ENCODE measurements at regions not wholly inside any gene's neighbourhood (a gene's known extent, or its start where the extent isn't known, plus 50 kb on each side); places are given as distances from the start of the nearest gene placed in this dataset.
"Not testable (repeated sequence)": the region's sequence is repeated elsewhere in the genome, so short reads cannot be mapped to it uniquely, and the experiment has no call there.

DNA sequence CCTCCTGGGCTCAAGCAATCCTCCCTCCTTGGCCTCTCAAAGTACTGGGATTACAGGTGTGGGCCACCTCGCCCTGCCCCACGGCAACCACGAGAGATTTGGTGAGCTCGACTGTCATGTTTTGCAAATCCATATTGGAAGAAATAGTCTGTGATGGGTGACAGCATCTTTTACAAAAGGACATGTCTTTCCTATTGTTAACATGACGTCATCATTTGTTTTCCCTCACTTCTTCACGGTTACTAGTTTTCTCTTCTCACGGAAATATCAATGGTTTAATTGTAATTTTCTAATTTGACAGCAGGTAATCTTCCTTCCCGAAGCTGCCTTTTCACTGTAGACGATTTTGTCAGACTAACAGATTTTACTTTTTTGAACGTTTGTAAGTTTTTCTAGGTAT, 110.8 kb upstream of the GREM2 start:
- H3K4me3 ChIP-seq (ENCODE audit: low read depth, low read length) = no peak overlapping the region
- no peak for DNase-seq (ENCODE audit: low read depth)

DNA sequence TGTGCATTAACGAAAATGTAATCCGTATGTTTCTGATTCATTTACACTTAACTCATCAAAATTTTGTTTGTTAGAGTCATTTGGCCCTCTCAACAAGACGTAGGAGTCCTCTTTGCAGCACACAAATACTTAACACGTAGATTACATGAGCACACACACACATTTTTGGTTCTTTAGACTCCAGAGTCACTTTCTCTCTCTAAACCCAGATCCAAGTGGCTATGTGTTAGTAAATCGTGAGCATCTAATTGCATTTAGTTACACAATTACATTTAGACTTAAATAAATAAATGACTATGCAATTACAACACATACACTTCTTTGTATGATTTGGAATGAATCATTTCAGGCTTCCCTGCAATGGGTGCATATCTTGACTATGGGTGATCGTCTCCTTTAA, 109.0 kb upstream of the GREM2 start:
- DNase-seq (ENCODE audit: low read depth) = no peak
- no peak overlapping the region for H3K4me3 ChIP-seq (ENCODE audit: low read depth, low read length)

DNA sequence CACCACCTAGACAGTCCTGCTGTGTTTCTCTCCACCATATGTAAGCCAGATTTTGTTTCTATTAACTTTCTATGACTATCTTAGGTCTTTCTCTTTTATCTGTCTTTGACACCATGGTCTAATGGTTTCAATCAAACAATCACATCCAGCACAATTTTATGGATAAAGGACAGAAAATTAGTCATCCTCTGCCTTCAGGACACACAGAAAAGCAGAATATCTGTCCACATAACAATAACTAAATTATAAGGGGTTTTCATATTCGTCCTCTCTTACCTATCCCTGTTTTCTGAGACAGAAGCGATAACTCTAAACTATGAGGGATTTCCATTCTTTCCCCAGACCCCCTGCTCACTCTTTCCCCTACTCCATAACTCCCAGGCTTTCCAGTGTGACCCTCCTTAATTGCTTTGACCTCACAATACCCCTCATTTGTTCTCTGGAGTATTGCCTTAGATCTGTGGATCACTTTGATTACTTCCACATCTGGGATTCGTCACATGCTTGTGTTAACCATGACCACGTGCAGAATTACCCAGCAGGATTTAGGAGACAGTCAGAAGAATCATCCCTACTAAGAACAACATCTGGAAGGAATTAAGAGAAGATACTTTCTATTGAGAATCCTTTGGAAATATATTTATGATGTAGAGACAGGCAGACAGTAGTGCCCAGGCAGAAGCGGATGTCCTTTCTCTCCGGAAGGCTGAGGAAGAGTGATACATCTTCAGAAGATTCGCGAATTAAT, 108.2 kb upstream of the GREM2 start:
- no peak overlapping the region for H3K4me3 ChIP-seq (ENCODE audit: low read depth, low read length)
- DNase-seq (ENCODE audit: low read depth) = peak; percentile 24

DNA sequence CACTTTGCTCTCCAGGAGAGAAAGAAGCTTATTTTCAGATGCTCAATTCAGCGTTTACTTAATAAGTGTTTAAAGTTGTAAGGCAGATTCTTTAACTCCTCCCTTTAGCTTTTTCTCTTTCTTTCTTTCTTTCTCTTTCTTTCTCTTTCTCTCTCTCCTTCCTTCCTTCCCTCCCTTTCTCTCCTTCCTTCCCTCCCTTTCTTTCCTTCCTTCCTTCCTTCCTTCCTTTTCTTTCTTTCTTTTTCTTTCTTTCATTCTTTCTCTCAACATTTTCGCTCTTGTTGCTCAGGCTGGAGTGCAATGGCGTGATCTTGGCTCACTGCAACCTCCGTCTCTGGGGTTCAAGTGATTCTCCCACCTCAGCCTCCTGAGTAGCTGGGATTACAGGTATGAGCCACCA, 104.6 kb upstream of the GREM2 start:
- not testable (repeated sequence) for H3K4me3 ChIP-seq (ENCODE audit: low read depth, low read length); DNase-seq (ENCODE audit: low read depth)

DNA sequence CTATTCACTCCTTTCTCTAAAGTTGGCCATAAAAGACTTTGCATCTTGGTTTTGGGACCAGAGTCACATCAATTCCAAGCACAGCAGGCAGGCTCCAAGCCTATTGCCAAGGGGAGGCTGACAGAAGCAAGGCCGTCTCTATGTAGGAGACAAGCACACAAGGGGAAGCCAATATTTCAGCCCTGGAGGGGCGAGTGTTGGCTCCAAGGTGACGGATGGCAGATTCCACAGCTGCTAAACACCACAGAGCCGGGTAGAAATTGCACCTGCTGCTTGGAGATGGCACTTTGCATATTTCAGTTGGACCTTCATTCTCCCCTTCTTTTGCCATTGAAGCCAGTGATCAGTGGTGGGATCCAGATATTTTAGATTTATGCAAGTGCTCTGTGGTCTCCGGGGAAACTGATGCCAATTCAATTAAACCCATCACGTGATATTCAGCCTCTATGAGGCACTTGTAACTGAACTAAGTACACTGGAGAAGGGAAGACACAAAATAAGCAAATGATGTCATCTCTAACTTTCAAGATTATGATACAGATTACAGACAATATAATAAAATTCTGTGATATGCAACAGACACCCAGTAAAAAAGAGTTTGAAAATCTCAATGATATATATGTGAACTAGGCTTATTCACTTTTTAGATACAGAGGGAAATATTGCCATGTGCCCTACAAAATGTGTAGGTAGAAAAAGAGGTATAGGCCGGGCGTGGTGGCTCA, 102.8 kb upstream of the GREM2 start:
- no peak for DNase-seq (ENCODE audit: low read depth)
- H3K4me3 ChIP-seq (ENCODE audit: low read depth, low read length) = no peak overlapping the region

DNA sequence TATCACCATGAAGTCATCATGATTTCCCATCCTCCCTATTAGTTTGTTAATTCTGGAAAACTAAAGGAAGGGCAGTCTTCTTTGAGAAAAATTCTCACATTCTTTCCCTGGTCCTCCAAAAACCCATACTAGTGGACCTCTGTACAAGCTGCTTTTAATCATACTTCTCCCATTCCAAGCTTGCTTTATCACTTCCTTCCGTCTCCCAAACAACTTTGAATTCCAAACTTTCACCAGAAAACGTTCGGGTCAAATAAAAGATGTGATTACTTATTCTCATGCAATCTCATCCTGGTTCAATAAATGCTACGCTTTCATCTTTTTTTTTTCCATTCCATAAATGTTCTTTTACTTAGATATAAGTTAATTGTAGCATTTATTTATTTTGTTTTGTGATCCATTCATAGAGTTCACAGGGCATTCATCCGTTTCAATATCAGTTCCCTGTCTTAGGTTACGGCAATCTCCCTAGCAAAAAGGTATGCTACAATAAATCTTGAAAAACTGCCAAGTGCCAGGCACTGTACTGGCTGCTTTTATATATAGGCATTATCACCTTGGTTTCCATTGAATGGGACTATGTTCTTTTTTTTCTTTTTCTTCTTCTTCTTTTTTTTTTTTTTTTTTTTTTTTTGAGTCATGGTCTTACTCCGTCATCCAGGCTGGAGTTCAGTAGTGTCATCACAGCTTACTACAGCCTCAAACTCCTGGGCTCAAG, 100.2 kb upstream of the GREM2 start:
- H3K4me3 ChIP-seq (ENCODE audit: low read depth, low read length) = no peak overlapping the region
- no peak for DNase-seq (ENCODE audit: low read depth)

DNA sequence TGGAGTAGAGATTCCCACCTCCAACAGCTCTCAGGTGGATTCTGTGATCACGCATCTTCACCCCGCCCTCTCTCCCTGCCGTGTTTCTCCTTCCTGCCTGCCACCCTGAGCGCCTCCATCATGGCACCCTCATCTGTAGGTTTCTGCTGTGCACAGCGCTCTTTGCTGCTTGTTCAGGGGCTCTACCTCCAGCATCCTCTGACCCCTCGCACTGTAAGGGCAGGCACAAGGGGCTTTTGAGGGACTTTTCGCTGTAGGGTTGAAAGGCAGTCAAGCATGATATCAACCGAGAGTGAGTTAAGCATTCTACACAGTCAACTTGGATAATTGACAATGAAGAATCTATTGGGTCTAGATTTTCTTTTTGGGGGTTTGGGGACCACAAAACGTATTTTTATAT, 99.1 kb upstream of the GREM2 start:
- DNase-seq (ENCODE audit: low read depth) = no peak
- no peak overlapping the region for H3K4me3 ChIP-seq (ENCODE audit: low read depth, low read length)

DNA sequence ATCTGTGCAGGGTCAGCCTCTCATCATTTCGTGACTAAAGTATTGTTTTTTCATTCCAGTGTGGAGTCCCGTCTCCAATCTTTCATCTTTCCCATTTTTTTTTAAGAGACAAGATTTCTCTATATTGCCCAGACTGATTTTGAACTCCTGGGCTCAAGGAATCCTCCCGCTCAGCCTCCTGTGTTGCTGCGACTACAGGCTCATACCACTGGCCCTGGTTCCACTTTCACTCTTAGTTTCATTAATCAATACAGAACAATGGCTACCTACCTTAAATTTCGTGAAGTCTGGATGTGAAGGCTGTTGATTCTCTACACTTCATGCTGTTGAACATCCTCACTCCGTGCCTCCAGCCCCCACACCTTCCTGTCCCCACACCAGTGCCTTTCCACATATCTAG, 97.7 kb upstream of the GREM2 start:
- DNase-seq (ENCODE audit: low read depth) = no peak
- H3K4me3 ChIP-seq (ENCODE audit: low read depth, low read length) = no peak overlapping the region

DNA sequence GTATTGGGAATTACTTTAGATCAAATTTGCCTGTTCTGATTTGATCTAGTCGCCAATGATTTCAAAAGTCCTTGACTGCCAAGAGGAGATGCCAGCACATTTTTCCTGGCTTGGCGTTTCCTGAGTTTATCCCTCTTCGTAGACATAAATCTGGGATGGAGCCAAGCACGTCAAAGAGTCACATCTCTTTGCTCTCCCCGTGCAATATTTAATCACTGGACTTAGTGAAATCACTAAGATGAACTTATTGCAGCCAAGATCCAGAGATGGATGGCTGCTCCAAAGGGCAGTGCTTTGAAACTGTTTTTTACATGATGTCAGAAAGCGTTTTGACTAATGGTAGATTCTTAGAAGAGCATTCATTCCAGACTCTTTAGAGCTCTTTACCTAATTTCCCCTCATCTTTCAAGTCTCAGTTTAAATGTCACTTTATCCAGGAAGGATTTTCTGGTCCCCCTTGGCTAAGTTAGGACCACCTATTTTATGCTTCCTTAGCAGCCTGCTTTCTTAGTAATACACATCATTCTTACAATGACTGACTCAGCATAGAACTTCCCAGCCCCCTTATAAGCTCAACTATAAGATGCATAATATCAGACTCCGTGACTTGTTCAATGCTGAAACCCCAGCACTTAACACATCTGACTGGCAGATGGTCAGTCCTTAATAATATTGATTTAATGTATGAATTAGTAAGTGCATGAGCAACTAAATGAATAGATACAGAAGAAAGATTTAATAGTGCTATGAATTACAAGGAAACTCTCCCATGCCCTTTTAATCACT, 94.4 kb upstream of the GREM2 start:
- no peak overlapping the region for H3K4me3 ChIP-seq (ENCODE audit: low read depth, low read length)
- peak; percentile 47 for DNase-seq (ENCODE audit: low read depth)

DNA sequence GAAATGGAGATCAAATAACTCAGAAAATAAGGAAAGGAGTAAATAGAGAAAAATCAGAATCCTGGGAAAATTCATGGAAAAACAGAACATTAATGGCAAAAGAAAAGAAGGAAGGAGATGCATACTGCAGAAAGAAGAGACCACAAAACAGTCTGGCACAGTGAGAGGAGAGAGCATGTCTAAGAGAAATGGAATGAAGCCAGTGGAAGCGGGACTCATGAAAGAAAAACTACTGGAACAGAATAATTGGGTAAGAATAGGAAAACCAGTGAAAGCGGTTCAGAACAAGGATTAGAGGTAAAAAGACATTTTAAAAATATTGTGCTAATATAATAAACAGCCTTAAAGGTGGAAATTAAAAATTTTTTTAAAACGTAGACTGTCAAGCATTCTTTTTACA, 93.6 kb upstream of the GREM2 start:
- peak; percentile 42 for DNase-seq (ENCODE audit: low read depth)

DNA sequence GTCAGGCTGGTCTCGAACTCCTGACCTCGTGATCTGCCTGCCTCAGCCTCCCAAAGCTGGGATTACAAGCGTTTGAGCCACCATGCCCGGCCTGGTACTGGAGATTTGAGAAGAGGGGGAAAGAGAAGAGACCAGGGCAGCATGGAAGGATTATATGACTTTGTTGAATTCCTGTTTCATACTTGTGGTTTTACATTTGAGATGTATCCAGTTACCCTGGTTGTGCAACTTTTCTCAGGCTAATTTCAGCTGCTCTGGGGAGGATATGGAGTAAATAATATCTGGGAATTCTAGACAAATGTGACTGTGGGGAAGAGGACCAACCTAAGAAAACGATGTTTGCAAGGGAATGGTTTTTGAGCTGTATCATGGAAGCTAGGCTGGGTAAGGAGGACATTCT, 89.5 kb upstream of the GREM2 start:
- no peak overlapping the region for H3K4me3 ChIP-seq (ENCODE audit: low read depth, low read length)

More for the DNA sequence above, 93.6 kb upstream of the GREM2 start:
- no peak overlapping the region for H3K4me3 ChIP-seq (ENCODE audit: low read depth, low read length)

DNA sequence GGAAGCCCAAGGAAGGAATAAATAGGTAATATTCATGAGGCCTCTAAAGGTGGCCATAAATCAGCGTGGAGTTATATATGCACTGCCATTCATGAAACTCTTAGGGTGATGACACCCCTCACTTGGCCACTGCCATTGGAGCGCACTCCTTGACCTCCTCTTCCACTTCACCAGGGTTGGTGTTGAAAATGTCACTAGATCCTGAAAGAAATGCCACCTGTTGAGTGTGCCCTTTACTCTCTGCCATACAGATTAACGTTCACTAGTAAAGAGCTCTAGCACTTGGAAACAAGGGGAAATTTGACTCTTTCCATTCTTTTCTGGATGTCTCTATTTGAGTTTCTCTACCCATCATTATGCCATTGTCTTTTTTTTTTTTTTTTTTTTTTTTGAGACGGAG, 83.5 kb upstream of the GREM2 start:
- DNase-seq (ENCODE audit: low read depth) = no peak
- no peak overlapping the region for H3K4me3 ChIP-seq (ENCODE audit: low read depth, low read length)

More for the DNA sequence above, 89.5 kb upstream of the GREM2 start:
- DNase-seq (ENCODE audit: low read depth) = peak; percentile 68

DNA sequence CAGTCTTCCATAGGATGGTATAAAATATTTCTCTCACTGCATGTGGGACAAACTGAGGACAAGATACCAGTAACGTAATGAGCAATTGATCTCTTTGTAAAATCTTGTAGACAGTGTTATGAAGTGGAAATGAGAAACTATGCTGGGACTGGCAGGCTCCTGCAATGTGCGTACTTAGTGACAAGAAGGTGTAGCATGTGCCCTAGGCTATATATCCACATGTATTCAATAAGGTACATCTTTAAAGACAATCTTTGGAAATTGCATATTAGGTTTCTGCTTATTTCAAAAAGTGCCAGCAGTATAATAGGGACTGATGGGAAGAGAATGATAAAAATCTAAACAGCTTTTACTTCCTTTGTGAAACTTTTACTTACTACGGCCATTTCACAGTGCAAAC, 81.9 kb upstream of the GREM2 start:
- DNase-seq (ENCODE audit: low read depth) = no peak
- H3K4me3 ChIP-seq (ENCODE audit: low read depth, low read length) = no peak overlapping the region

DNA sequence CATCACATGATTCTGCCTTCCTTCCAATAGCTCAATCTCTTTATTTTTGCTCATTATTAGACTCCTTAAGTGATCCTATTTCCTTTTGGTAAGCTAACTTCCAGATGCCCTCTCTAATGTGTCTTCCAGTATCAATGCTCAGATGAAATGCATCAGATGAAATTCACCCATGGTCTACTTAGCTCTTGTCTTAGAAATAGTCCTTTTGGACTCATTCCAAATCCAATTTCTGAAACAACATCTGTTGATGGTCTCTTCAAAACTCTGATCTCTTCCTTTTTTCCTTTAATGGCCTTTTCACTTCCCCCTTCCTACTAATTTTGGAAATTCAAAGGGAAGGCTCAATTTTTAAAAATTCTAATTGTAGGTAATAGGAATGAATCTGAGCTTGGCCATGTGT, 81.1 kb upstream of the GREM2 start:
- no peak overlapping the region for H3K4me3 ChIP-seq (ENCODE audit: low read depth, low read length)
- no peak for DNase-seq (ENCODE audit: low read depth)

DNA sequence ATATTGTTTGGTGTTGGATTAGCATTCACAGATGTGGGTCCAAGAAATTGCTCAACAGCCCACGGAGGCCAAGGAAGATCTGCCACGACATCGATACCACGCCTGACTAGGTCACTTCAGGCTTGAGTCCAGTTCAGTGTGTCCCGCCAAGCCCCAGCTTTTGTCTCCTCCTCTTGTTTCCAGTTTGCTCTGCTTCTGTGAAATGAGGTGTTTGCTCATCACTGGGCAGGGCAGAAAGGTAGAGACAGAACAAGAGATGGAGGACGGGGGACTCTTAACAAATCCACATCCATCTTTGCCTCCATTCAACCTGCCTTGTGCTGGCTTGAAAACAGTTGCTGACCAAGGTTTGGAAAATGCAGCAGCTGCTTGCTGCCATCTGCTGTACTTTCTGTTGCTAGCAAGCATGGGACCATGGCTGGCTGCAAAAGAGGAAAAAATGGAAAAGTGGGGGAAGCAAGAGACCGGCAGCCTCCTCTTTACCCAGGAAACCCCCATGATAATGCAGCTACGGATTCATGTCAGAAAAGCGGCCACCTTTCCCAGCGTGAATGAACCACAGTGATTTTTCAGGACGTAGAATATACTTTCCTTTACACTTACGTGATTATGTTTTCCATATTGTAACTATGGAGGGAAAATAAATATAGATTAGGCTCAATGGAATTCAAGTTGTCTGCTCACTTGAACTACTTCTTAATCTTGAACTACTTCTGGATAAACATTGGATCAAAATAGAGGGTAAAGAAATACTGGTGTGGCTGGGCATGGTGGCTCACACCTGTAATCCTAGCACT, 80.2 kb upstream of the GREM2 start:
- DNase-seq (ENCODE audit: low read depth) = peak; percentile 16
- no peak overlapping the region for H3K4me3 ChIP-seq (ENCODE audit: low read depth, low read length)

DNA sequence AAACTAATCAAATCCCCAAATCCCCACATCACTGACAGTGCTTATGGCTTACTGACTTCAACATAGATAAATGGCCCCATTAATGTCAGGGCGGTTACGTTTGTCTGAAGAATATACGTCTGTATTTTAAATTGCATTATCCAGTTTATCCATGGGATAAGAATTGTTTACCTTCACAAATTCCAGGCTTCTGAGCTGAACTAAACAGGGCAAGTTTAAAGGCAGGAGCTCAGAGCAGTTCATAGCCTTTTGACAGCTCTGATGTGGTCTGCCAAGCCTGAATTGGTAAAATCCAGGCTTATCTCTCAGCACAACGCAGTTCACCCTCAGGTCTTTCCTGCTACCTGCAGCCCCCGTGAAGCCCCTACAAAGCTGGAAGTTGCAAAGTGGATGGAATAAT, 79.5 kb upstream of the GREM2 start:
- no peak for DNase-seq (ENCODE audit: low read depth)
- H3K4me3 ChIP-seq (ENCODE audit: low read depth, low read length) = no peak overlapping the region

DNA sequence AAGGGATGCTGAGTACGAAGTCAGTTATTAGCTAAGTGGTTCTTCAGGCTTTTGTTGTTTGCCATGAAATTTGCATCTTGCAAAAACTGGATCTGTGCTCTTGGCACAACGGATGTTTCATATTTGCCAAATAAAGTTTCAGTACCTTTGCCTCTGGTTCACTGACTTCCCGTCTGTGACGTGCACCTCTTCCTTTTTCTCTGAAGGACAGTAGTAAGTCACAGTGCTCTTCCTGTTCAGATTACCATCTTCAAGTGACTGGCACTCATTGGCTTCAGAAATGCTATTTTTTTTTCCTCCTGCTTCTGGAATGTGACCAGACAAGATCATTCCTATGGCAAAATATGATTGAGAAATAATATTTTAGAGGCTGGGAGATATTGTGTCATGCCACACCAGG, 75.9 kb upstream of the GREM2 start:
- no peak overlapping the region for H3K4me3 ChIP-seq (ENCODE audit: low read depth, low read length)
- no peak for DNase-seq (ENCODE audit: low read depth)

DNA sequence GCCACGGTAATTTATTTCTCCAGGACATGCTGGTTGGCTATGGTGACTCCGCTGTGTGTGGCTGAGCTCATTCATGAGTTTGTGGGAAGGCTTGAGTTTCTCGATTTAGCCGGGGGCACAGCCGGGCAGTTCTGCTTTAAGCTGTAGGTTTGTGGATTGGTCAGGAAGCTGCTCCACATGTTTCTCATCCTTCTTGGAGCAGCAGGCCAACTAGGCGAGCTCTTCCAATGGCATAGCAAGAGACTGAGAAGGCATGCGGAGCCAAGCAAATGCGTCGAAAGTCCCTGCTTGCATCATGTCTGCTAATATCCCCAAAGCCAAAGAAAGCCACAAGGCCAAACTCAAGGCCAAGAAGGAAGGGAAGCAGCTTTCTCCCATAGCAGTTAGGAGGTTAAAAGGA, 71.6 kb upstream of the GREM2 start:
- H3K4me3 ChIP-seq (ENCODE audit: low read depth, low read length) = no peak overlapping the region
- DNase-seq (ENCODE audit: low read depth) = no peak

DNA sequence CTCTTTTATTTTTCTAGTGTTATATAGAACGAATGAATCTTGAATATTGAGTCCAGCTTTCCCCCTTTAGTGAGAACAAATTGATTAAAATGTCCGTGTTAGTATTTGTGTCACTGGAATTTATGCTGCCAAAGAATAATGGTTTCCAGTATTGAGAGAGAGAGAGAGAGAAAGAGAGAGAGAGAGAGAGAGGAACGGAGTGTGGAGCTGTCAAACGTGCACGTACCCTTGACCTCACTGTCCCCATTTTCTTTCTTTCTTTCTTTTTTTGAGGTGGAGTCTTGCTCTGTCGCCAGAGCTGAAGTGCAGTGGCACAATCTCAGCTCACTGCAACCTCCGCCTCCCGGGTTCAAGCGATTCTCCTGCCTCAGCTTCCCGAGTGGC, 70.9 kb upstream of the GREM2 start:
- no peak overlapping the region for H3K4me3 ChIP-seq (ENCODE audit: low read depth, low read length)
- DNase-seq (ENCODE audit: low read depth) = no peak

Measured in skeletal muscle cell (primary cell).